H1 (cell line): ENCODE measurements at regions not wholly inside any gene's neighbourhood (a gene's known extent, or its start where the extent isn't known, plus 50 kb on each side); places are given as distances from the start of the nearest gene placed in this dataset.

Experiments used
- CTCF ChIA-PET: fragments of 300-600 bp; sonication (Branson Sonifier 250); formaldehyde crosslinking; loops from one replicate; lab custom pipeline; 2021; ENCODE audit not compliant: partially characterized antibody; lab: Charles Lee
- POLR2A ChIA-PET: fragments of 300-600 bp; sonication (Branson Sonifier 250); formaldehyde crosslinking; loops from one replicate; lab custom pipeline; 2021; ENCODE audit warnings: inconsistent platforms; ENCODE audit not compliant: partially characterized antibody; lab: Charles Lee
- DNase-seq, 2 experiments: peaks; one replicate each; pipeline versions ENCODE4 v3.0.0 to v3.0.0-alpha.2; 2010 to 2022; ENCODE audit warnings: low spot score in 2 of 2, low read depth in 1 of 2, mixed read lengths in 1 of 2
- FAIRE-seq: peaks from 2 replicates; lab custom pipeline; 2011; peaks lifted over from hg19 to GRCh38; lab: Jason Lieb, UNC
- H2AFZ ChIP-seq: 2 replicates; pipeline ENCODE4 v1.8.1; 2012; ENCODE audit warnings: low read length, inconsistent platforms
- H2AK5ac ChIP-seq: 2 replicates; pipeline ENCODE4 v1.6.1; 2013; ENCODE audit warnings: low read depth, low read length
- H2BK120ac ChIP-seq: replicated peaks from 2 replicates; pipeline ENCODE3; 2013; ENCODE audit warnings: low read depth, low read length, inconsistent platforms
- H2BK12ac ChIP-seq: 2 replicates; pipeline ENCODE4 v1.6.1; 2013; ENCODE audit warnings: low read depth, low read length
- H2BK15ac ChIP-seq: 2 replicates; pipeline ENCODE4 v1.6.1; 2013; ENCODE audit warnings: low read length
- H2BK20ac ChIP-seq: 2 replicates; pipeline ENCODE4 v1.6.1; 2013; ENCODE audit warnings: low read length
- H2BK5ac ChIP-seq: 2 replicates; pipeline ENCODE4 v1.6.1; 2013; ENCODE audit warnings: low read depth, low read length
- H3K14ac ChIP-seq: 2 replicates; pipeline ENCODE4 v1.6.1; 2013; ENCODE audit warnings: inconsistent platforms; ENCODE audit not compliant: insufficient read length
- H3K18ac ChIP-seq: 2 replicates; pipeline ENCODE4 v1.6.1; 2013; ENCODE audit warnings: low read length; ENCODE audit errors: extremely low read depth
- H3K23ac ChIP-seq: 2 replicates; pipeline ENCODE4 v1.6.1; 2013; ENCODE audit warnings: inconsistent platforms; ENCODE audit not compliant: insufficient read length
- H3K23me2 ChIP-seq: 2 replicates; pipeline ENCODE4 v1.6.1; 2013; ENCODE audit warnings: low read depth, low read length
- H3K27ac ChIP-seq: 2 replicates; pipeline ENCODE4 v1.6.1; 2011; ENCODE audit warnings: low read depth, low read length, inconsistent platforms
- H3K27me3 ChIP-seq, 4 experiments: replicated peaks in 1 of 4; 1 replicate in 1 of 4; 2 replicates in 3 of 4; pipeline versions ENCODE4 v1.6.1 to v1.8.1; 2011 to 2013; ENCODE audit warnings: low read length in 3 of 4, mild to moderate bottlenecking in 3 of 4, inconsistent platforms in 2 of 4, mixed read lengths in 2 of 4, moderate library complexity in 1 of 4; ENCODE audit not compliant: control insufficient read depth in 3 of 4, insufficient read depth in 3 of 4; ENCODE audit errors: extremely low read depth in 1 of 4
- H3K36me3 ChIP-seq, 4 experiments: 2 replicates each; pipeline versions ENCODE4 v1.6.1 to v1.8.1; 2011 to 2013; ENCODE audit warnings: mild to moderate bottlenecking in 4 of 4, low read length in 3 of 4, moderate library complexity in 2 of 4, control low read depth in 1 of 4, inconsistent platforms in 1 of 4; ENCODE audit not compliant: insufficient read depth in 4 of 4, control insufficient read depth in 2 of 4
- H3K4ac ChIP-seq: replicated peaks from 2 replicates; pipeline ENCODE3; 2013; ENCODE audit warnings: low read length, low read depth, mixed read lengths, inconsistent platforms; ENCODE audit not compliant: insufficient read length
- H3K4me1 ChIP-seq, 4 experiments: replicated peaks in 1 of 4; 1 replicate in 1 of 4; 2 replicates in 3 of 4; pipeline versions ENCODE4 v1.6.1 to v1.8.1; 2011 to 2013; ENCODE audit warnings: low read length in 3 of 4, inconsistent platforms in 2 of 4, mixed read lengths in 1 of 4; ENCODE audit not compliant: insufficient read depth in 4 of 4, control insufficient read depth in 3 of 4
- H3K4me2 ChIP-seq, 2 experiments: 2 replicates each; pipeline versions ENCODE4 v1.6.1 to v1.8.1; 2011 to 2013; ENCODE audit warnings: low read depth in 2 of 2, low read length in 2 of 2, control low read depth in 1 of 2, inconsistent platforms in 1 of 2, mild to moderate bottlenecking in 1 of 2; ENCODE audit not compliant: insufficient read depth in 1 of 2
- H3K4me3 ChIP-seq, 4 experiments: fragments of 200-600, 300-600 bp in 1 of 4; sonication (generic), shearing (Covaris generic), sonication (Bioruptor Twin) in 1 of 4; 2 replicates each; pipeline versions ENCODE4 v1.5.1 to v1.8.1; 2011 to 2016; ENCODE audit warnings: low read length in 4 of 4, low read depth in 3 of 4, control low read depth in 2 of 4, inconsistent platforms in 2 of 4, mild to moderate bottlenecking in 2 of 4, mixed read lengths in 1 of 4, moderate library complexity in 1 of 4; ENCODE audit not compliant: insufficient read depth in 2 of 4; ENCODE audit errors: extremely low read depth in 1 of 4
- H3K56ac ChIP-seq: replicated peaks from 2 replicates; pipeline ENCODE3; 2013; ENCODE audit warnings: low read depth, mild to moderate bottlenecking, mixed read lengths, low read length, inconsistent platforms; ENCODE audit not compliant: insufficient read length
- H3K79me1 ChIP-seq: 2 replicates; pipeline ENCODE4 v1.6.1; 2013; ENCODE audit warnings: low read depth, low read length, control low read depth
- H3K79me2 ChIP-seq, 2 experiments: 2 replicates each; pipeline versions ENCODE4 v1.6.1 to v1.8.1; 2012 to 2013; ENCODE audit warnings: low read length in 2 of 2, mild to moderate bottlenecking in 2 of 2, inconsistent platforms in 1 of 2; ENCODE audit not compliant: insufficient read depth in 2 of 2, control insufficient read depth in 1 of 2
- H3K9ac ChIP-seq, 4 experiments: replicated peaks in 1 of 4; 1 replicate in 1 of 4; 2 replicates in 3 of 4; pipeline versions ENCODE4 v1.6.1 to v1.8.1; 2011 to 2013; ENCODE audit warnings: low read depth in 3 of 4, low read length in 3 of 4, control low read depth in 2 of 4, mild to moderate bottlenecking in 2 of 4, moderate library complexity in 2 of 4, inconsistent platforms in 1 of 4; ENCODE audit errors: extremely low read depth in 1 of 4
- H3K9me3 ChIP-seq, 2 experiments: 2 replicates each; pipeline versions ENCODE4 v1.6.1 to v1.8.1; 2012 to 2013; ENCODE audit warnings: mild to moderate bottlenecking in 2 of 2, moderate library complexity in 2 of 2, control low read depth in 1 of 2, inconsistent platforms in 1 of 2, low read depth in 1 of 2, low read length in 1 of 2, mixed read lengths in 1 of 2; ENCODE audit not compliant: insufficient read depth in 2 of 2
- H4K20me1 ChIP-seq, 2 experiments: replicated peaks in 1 of 2; 2 replicates each; pipeline versions ENCODE3 to v1.8.1; 2011 to 2013; ENCODE audit warnings: inconsistent platforms in 2 of 2, low read length in 2 of 2, mild to moderate bottlenecking in 1 of 2; ENCODE audit not compliant: insufficient read depth in 2 of 2, control insufficient read depth in 1 of 2
- H4K5ac ChIP-seq: 2 replicates; pipeline ENCODE4 v1.6.1; 2013; ENCODE audit warnings: low read length, low read depth, mixed read lengths, inconsistent platforms; ENCODE audit not compliant: insufficient read length
- H4K8ac ChIP-seq: 2 replicates; pipeline ENCODE4 v1.8.0; 2013; ENCODE audit warnings: mild to moderate bottlenecking, moderate library complexity, low read length, inconsistent platforms; ENCODE audit not compliant: insufficient read depth; ENCODE audit errors: extremely low read depth
- H4K91ac ChIP-seq: replicated peaks from 2 replicates; pipeline ENCODE3; 2013; ENCODE audit warnings: low read length, mixed read lengths, inconsistent platforms; ENCODE audit not compliant: insufficient read length
- BRCA1 ChIP-seq: IDR thresholded peaks from 2 replicates; pipeline ENCODE4 v1.6.1; 2012; ENCODE audit warnings: low read depth, low read length, improper control_type of control experiment
- CBX8 ChIP-seq: fragments of 300-800, 300-1000 bp; sonication (generic); IDR thresholded peaks from 2 replicates; pipeline ENCODE4 v1.7.1; 2016; ENCODE audit warnings: low read depth, low read length, borderline replicate concordance
- CEBPB ChIP-seq: IDR thresholded peaks from 2 replicates; pipeline ENCODE4 v1.6.1; 2012; ENCODE audit warnings: low read depth, low read length
- EP300 ChIP-seq, 2 experiments: IDR thresholded peaks; 1 replicate in 1 of 2; 2 replicates in 1 of 2; pipeline ENCODE4 v1.6.1; 2011 to 2012; ENCODE audit warnings: low read depth in 2 of 2, low read length in 2 of 2, mild to moderate bottlenecking in 2 of 2, borderline replicate concordance in 1 of 2, inconsistent platforms in 1 of 2, moderate library complexity in 1 of 2
- JUN ChIP-seq: IDR thresholded peaks from 2 replicates; pipeline ENCODE4 v1.6.1; 2011; ENCODE audit warnings: low read depth, mild to moderate bottlenecking, improper control_type of control experiment, low read length
- RBBP5 ChIP-seq: IDR thresholded peaks from 2 replicates; pipeline ENCODE4 v1.7.1; 2012; ENCODE audit warnings: low read depth, mild to moderate bottlenecking, inconsistent platforms, low read length, moderate library complexity, borderline replicate concordance
- USF2 ChIP-seq: IDR thresholded peaks from 2 replicates; pipeline ENCODE4 v1.6.1; 2011; ENCODE audit warnings: low read length, improper control_type of control experiment
- WGBS, 2 experiments: shearing (Covaris generic) in 1 of 2; methylation state at CpG; one replicate each; pipeline versions ENCODE4 v1.1.6 to v1.1.7; 2013 to 2015; ENCODE audit warnings: low lambda C conversion rate in 2 of 2, mixed read lengths in 2 of 2, inconsistent platforms in 1 of 2, low coverage in 1 of 2, missing lambda C conversion rate in 1 of 2; ENCODE audit not compliant: insufficient replicate concordance in 2 of 2, insufficient coverage in 1 of 2, insufficient read length in 1 of 2; ENCODE audit errors: extremely low coverage in 1 of 2, missing lambda C conversion rate in 1 of 2; 5-methylcytosine and 5-hydroxymethylcytosine counted together
- TF ChIP-seq, protein P1 (sequence below), 3 experiments: IDR thresholded peaks; 1 replicate in 2 of 3; 2 replicates in 1 of 3; pipeline versions ENCODE4 v1.5.1 to v1.6.1; 2011; ENCODE audit warnings: low read length in 3 of 3, mild to moderate bottlenecking in 3 of 3, inconsistent platforms in 2 of 3, low read depth in 1 of 3, moderate library complexity in 1 of 3; ENCODE audit not compliant: insufficient read depth in 1 of 3; ENCODE audit errors: control extremely low read depth in 1 of 3
- TF ChIP-seq, protein P2 (sequence below): IDR thresholded peaks from 2 replicates; pipeline ENCODE4 v1.6.1; 2012; ENCODE audit warnings: inconsistent platforms

DNA sequence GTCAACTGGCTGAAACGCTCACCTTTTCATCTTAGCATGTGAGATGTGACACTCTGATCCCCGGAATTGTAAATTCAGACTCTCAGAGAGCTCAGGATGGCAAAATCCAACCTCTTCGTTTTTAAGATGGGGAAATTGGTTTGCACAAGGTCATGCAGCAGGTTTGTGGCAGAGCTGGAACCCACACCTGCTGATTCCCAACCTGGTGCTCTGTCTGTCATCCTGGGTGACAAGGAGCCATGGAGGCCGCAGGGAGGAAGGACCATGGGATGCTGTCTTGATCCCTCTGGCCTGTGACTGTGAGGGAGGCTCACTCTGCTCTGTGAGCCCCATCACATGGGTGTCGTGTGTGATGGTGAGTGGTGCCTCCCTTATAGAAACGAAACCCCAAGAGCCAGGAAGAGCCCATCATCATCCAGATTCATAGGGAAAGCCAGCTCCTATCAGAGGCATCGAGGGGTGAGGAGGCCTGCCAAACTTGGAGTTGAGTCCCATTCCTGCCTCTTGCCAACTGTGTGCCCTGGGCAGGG is 87.4 kb upstream of the SYT13 start:
- Histone ChIP-seq H3K23me2 (0 out of 2 replicates have a peak, but pooled peaks cover 4% of the 10 kb centered on the region), H3K27ac (no peak overlapping the region), H3K79me1 (no peaks in the 10 kb centered on the region), H2BK120ac (no peak overlapping the region), H3K4me1 (peaks cover 0 to 5% (median 4%) of the 10 kb centered on the region in 4 experiments), H2BK15ac (no peak overlapping the region), H2BK12ac (no peak overlapping the region), H2AK5ac (no peak overlapping the region), H3K23ac (no peak overlapping the region), H2BK5ac (no peak overlapping the region), H3K4me3 (no peak overlapping the region), H4K5ac (no peak overlapping the region), H4K20me1 (no peaks in the 10 kb centered on the region), H3K18ac (no peak overlapping the region), H2AFZ (no peak overlapping the region), H4K91ac (no peak overlapping the region), H3K79me2 (no peaks in the 10 kb centered on the region), H3K27me3 (peaks cover 0 to 3% (median 0%) of the 10 kb centered on the region in 4 experiments; a peak in 5 of 7 replicates), H3K9me3 (no peaks in the 10 kb centered on the region), H3K4ac (no peak overlapping the region), H3K9ac (no peak overlapping the region), H2BK20ac (no peak overlapping the region), H3K56ac (no peak overlapping the region), H4K8ac (no peak overlapping the region; the same call in 1 of the 2 replicates), H3K14ac (no peak overlapping the region), H3K4me2 (no peak overlapping the region), H3K36me3 (no peaks in the 10 kb centered on the region)
- DNase-seq: no peak
- no peak for FAIRE-seq
- ChIA-PET POLR2A (interaction anchor here (1.5 kb wide), 1 partner anchor 282 kb away, joined by 3 read pairs; no protein-coding TSS in a partner anchor), CTCF (interaction anchor here (0.6 to 5.4 kb wide), 10 partner anchors 26 to 398 kb away, joined by 3 to 52 read pairs (median 4); no protein-coding TSS in a partner anchor)
- 88% methylated on average over 7 of the region's 7 CpGs; no CpG with 5 or more reads in 1 of the 2 experiments for WGBS, 2 experiments
- TF ChIP-seq RBBP5 (no peak), JUN (no peak), CBX8 (no peak), USF2 (no peak), EP300 (IDR thresholded peaks at IDR 0.05; ENCODE audit: borderline replicate concordance in 1 of 2, low read depth in 2 of 2, low read length in 2 of 2) (no peak), CEBPB (no peak), BRCA1 (no peak)
- TF ChIP-seq, protein P1, sequence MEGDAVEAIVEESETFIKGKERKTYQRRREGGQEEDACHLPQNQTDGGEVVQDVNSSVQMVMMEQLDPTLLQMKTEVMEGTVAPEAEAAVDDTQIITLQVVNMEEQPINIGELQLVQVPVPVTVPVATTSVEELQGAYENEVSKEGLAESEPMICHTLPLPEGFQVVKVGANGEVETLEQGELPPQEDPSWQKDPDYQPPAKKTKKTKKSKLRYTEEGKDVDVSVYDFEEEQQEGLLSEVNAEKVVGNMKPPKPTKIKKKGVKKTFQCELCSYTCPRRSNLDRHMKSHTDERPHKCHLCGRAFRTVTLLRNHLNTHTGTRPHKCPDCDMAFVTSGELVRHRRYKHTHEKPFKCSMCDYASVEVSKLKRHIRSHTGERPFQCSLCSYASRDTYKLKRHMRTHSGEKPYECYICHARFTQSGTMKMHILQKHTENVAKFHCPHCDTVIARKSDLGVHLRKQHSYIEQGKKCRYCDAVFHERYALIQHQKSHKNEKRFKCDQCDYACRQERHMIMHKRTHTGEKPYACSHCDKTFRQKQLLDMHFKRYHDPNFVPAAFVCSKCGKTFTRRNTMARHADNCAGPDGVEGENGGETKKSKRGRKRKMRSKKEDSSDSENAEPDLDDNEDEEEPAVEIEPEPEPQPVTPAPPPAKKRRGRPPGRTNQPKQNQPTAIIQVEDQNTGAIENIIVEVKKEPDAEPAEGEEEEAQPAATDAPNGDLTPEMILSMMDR (IDR thresholded peaks at IDR 0.05; ENCODE audit: control extremely low read depth in 1 of 3, insufficient read depth in 1 of 3, low read depth in 1 of 3, low read length in 3 of 3): no peak
- TF ChIP-seq, protein P2, sequence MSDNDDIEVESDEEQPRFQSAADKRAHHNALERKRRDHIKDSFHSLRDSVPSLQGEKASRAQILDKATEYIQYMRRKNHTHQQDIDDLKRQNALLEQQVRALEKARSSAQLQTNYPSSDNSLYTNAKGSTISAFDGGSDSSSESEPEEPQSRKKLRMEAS: no peak
